GM23338 (cell line): ENCODE measurements at regions not wholly inside any gene's neighbourhood (a gene's known extent, or its start where the extent isn't known, plus 50 kb on each side); places are given as distances from the start of the nearest gene placed in this dataset.

Source experiments
- ATAC-seq: fragments of 200-7000 bp; cut with Tn5 transposase; 3 replicates; pipeline ENCODE4 v1.9.1; 2020
- DNase-seq: peaks from one replicate; pipeline ENCODE4 v3.0.0-alpha.2; 2015; ENCODE audit warnings: low spot score
- H2AFZ ChIP-seq: fragments of 200-600 bp; sonication (generic); 2 replicates; pipeline ENCODE4 v1.8.0; 2016; ENCODE audit warnings: antibody characterized with exemption, mild to moderate bottlenecking, moderate library complexity
- H3F3A ChIP-seq: fragments of 200-600 bp; sonication (generic); replicated peaks from 2 replicates; pipeline ENCODE4 v1.8.0; 2017; ENCODE audit warnings: antibody characterized with exemption, mixed run types, low read depth
- H3K27ac ChIP-seq: fragments of 200-600 bp; sonication (generic); 2 replicates; pipeline ENCODE4 v1.6.1; 2016; ENCODE audit warnings: low read depth
- H3K27me3 ChIP-seq: fragments of 200-600 bp; sonication (generic); 2 replicates; pipeline ENCODE4 v1.8.0; 2016; ENCODE audit warnings: mild to moderate bottlenecking, mixed run types, moderate library complexity; ENCODE audit not compliant: insufficient read depth
- H3K36me3 ChIP-seq: fragments of 200-600 bp; sonication (generic); 2 replicates; pipeline ENCODE4 v1.8.0; 2016; ENCODE audit warnings: mild to moderate bottlenecking; ENCODE audit not compliant: insufficient read depth
- H3K4me1 ChIP-seq: fragments of 200-600 bp; sonication (generic); 2 replicates; pipeline ENCODE4 v1.8.0; 2016; ENCODE audit warnings: mild to moderate bottlenecking, moderate library complexity; ENCODE audit not compliant: insufficient read depth
- H3K4me2 ChIP-seq: fragments of 200-600 bp; sonication (generic); 2 replicates; pipeline ENCODE4 v1.7.1; 2017; ENCODE audit warnings: mixed run types
- H3K4me3 ChIP-seq: fragments of 200-600 bp; sonication (generic); 2 replicates; pipeline ENCODE4 v1.6.1; 2016; ENCODE audit warnings: mixed run types
- H3K79me2 ChIP-seq: fragments of 200-600 bp; sonication (generic); replicated peaks from 2 replicates; pipeline ENCODE4 v1.8.0; 2017; ENCODE audit warnings: mild to moderate bottlenecking; ENCODE audit not compliant: insufficient read depth
- H3K9me2 ChIP-seq: fragments of 200-600 bp; sonication (generic); 2 replicates; pipeline ENCODE4 v1.8.0; 2017; ENCODE audit not compliant: insufficient read depth
- H4K20me1 ChIP-seq: fragments of 200-600 bp; sonication (generic); replicated peaks from 2 replicates; pipeline ENCODE4 v1.8.0; 2017; ENCODE audit warnings: mild to moderate bottlenecking; ENCODE audit not compliant: insufficient read depth
- H3K27ac Mint-ChIP-seq: 2 replicates; pipeline ENCODE4 v1.8.0; 2020; ENCODE audit warnings: inconsistent platforms, mild to moderate bottlenecking, moderate library complexity, mixed read lengths
- H3K27me3 Mint-ChIP-seq: 3 replicates; pipeline ENCODE4 v1.8.0; 2022; ENCODE audit warnings: low read depth, mild to moderate bottlenecking, moderate library complexity, mixed read lengths, inconsistent platforms; ENCODE audit not compliant: insufficient read depth, poor library complexity
- H3K36me3 Mint-ChIP-seq: 3 replicates; pipeline ENCODE4 v1.8.0; 2021; ENCODE audit warnings: low read depth, mild to moderate bottlenecking, inconsistent platforms, moderate library complexity, mixed read lengths
- H3K4me1 Mint-ChIP-seq: 3 replicates; pipeline ENCODE4 v1.8.0; 2020; ENCODE audit warnings: mild to moderate bottlenecking, inconsistent platforms, mixed read lengths
- H3K4me3 Mint-ChIP-seq: 3 replicates; pipeline ENCODE4 v1.8.0; 2021; ENCODE audit warnings: moderate library complexity, mild to moderate bottlenecking, inconsistent platforms, mixed read lengths
- H3K9me3 Mint-ChIP-seq: 3 replicates; pipeline ENCODE4 v1.8.0; 2020; ENCODE audit warnings: moderate library complexity, mild to moderate bottlenecking, inconsistent platforms, mixed read lengths
- CREB1 ChIP-seq: fragments of 250-450 bp; sonication (Bioruptor Pico); IDR thresholded peaks from 2 replicates; pipeline ENCODE4 v1.5.0; 2020; ENCODE audit warnings: low read depth, mild to moderate bottlenecking, moderate library complexity
- CTCF ChIP-seq, 2 experiments: fragments of 200-600 bp in 1 of 2; sonication (generic) in 1 of 2; conservative IDR thresholded peaks; 2 replicates each; pipeline versions ENCODE4 v1.5.1 to v1.6.1; 2016 to 2017; ENCODE audit warnings: antibody characterized with exemption in 2 of 2, low read depth in 2 of 2, mild to moderate bottlenecking in 2 of 2, moderate library complexity in 1 of 2
- EZH2 ChIP-seq: fragments of 200-600 bp; sonication (generic); IDR thresholded peaks from one replicate; pipeline ENCODE4 v1.8.0; 2017; ENCODE audit warnings: antibody characterized with exemption, mild to moderate bottlenecking, low read depth; ENCODE audit not compliant: unreplicated experiment
- EZH2phosphoT487 ChIP-seq: fragments of 200-600 bp; sonication (generic); IDR thresholded peaks from one replicate; pipeline ENCODE4 v1.8.1; 2018; ENCODE audit warnings: antibody characterized with exemption; ENCODE audit not compliant: unreplicated experiment
- JUNB ChIP-seq: IDR thresholded peaks from one replicate; pipeline ENCODE4 v1.6.1; 2016; ENCODE audit warnings: antibody characterized with exemption; ENCODE audit not compliant: unreplicated experiment
- NANOG ChIP-seq: IDR thresholded peaks from 2 replicates; pipeline ENCODE4 v1.6.1; 2016; ENCODE audit warnings: antibody characterized with exemption, borderline replicate concordance
- POLR2AphosphoS5 ChIP-seq: IDR thresholded peaks from 2 replicates; pipeline ENCODE4 v1.6.1; 2016; ENCODE audit warnings: antibody characterized with exemption, low read depth
- STAT1 ChIP-seq: IDR thresholded peaks from one replicate; pipeline ENCODE4 v1.6.1; 2016; ENCODE audit warnings: antibody characterized with exemption; ENCODE audit not compliant: unreplicated experiment
- ZNF114 ChIP-seq: fragments of 250-450 bp; sonication (Bioruptor Pico); IDR thresholded peaks from 2 replicates; pipeline ENCODE4 v1.5.0; 2020; ENCODE audit warnings: mild to moderate bottlenecking, moderate library complexity
- ZNF331 ChIP-seq: fragments of 250-450 bp; sonication (Bioruptor Pico); IDR thresholded peaks from 2 replicates; pipeline ENCODE4 v1.5.0; 2020; ENCODE audit warnings: low read depth, mild to moderate bottlenecking, moderate library complexity
- TF ChIP-seq, protein P1 (sequence below): IDR thresholded peaks from 2 replicates; pipeline ENCODE4 v1.6.1; 2016; ENCODE audit warnings: antibody characterized with exemption
- TF ChIP-seq, protein P2 (sequence below): IDR thresholded peaks from one replicate; pipeline ENCODE4 v1.6.1; 2018; ENCODE audit warnings: antibody characterized with exemption; ENCODE audit not compliant: unreplicated experiment
- TF ChIP-seq, protein P3 (sequence below): fragments of 250-450 bp; sonication (Bioruptor Pico); IDR thresholded peaks from 2 replicates; pipeline ENCODE4 v1.5.0; 2020; ENCODE audit warnings: mild to moderate bottlenecking, moderate library complexity

DNA sequence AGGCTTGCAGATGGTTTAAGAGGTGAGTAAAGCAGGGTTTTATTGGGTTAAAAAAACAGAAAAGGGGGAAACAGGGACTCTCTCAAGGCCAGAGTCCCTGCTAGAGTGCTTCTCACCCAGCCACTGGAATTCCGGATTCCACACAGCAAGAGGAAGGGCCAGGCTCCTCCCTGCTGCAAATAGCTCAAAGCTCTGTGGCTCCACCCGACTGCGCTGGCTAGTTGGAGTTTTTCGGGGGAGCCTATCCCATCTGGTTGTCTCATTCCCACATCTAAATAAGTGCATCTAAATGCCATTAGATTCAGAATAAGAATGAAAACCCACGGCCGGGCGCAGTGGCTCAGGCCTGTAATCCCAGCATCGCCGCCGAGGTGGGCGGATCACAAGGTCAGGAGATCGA is 791.5 kb downstream of the SLC16A7 start:
- no peak overlapping the region for H3K4me3 Mint-ChIP-seq
- H3K4me1 Mint-ChIP-seq, result no peaks in the 10 kb centered on the region
- ATAC-seq, result peak; percentile 31; the same call in 1 of the 3 replicates

More for the DNA sequence above, 791.5 kb downstream of the SLC16A7 start:
- DNase-seq, result peak; percentile 41
- no peak for TF ChIP-seq CREB1 (CRISPR knock-in tag)
- TF ChIP-seq NANOG, result no peak
- TF ChIP-seq, protein P1, sequence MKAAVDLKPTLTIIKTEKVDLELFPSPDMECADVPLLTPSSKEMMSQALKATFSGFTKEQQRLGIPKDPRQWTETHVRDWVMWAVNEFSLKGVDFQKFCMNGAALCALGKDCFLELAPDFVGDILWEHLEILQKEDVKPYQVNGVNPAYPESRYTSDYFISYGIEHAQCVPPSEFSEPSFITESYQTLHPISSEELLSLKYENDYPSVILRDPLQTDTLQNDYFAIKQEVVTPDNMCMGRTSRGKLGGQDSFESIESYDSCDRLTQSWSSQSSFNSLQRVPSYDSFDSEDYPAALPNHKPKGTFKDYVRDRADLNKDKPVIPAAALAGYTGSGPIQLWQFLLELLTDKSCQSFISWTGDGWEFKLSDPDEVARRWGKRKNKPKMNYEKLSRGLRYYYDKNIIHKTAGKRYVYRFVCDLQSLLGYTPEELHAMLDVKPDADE, result no peak
- no peak for TF ChIP-seq POLR2AphosphoS5
- no peak for TF ChIP-seq JUNB
- TF ChIP-seq, protein P2, sequence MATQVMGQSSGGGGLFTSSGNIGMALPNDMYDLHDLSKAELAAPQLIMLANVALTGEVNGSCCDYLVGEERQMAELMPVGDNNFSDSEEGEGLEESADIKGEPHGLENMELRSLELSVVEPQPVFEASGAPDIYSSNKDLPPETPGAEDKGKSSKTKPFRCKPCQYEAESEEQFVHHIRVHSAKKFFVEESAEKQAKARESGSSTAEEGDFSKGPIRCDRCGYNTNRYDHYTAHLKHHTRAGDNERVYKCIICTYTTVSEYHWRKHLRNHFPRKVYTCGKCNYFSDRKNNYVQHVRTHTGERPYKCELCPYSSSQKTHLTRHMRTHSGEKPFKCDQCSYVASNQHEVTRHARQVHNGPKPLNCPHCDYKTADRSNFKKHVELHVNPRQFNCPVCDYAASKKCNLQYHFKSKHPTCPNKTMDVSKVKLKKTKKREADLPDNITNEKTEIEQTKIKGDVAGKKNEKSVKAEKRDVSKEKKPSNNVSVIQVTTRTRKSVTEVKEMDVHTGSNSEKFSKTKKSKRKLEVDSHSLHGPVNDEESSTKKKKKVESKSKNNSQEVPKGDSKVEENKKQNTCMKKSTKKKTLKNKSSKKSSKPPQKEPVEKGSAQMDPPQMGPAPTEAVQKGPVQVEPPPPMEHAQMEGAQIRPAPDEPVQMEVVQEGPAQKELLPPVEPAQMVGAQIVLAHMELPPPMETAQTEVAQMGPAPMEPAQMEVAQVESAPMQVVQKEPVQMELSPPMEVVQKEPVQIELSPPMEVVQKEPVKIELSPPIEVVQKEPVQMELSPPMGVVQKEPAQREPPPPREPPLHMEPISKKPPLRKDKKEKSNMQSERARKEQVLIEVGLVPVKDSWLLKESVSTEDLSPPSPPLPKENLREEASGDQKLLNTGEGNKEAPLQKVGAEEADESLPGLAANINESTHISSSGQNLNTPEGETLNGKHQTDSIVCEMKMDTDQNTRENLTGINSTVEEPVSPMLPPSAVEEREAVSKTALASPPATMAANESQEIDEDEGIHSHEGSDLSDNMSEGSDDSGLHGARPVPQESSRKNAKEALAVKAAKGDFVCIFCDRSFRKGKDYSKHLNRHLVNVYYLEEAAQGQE, result no peak
- TF ChIP-seq ZNF331 (CRISPR knock-in tag), result no peak
- no peak for TF ChIP-seq EZH2phosphoT487
- no peak for TF ChIP-seq STAT1
- TF ChIP-seq CTCF (conservative IDR thresholded peaks at IDR 0.05; ENCODE audit: low read depth in 2 of 2), result no peak
- no peak for TF ChIP-seq EZH2
- no peak for TF ChIP-seq ZNF114
- TF ChIP-seq, protein P3, sequence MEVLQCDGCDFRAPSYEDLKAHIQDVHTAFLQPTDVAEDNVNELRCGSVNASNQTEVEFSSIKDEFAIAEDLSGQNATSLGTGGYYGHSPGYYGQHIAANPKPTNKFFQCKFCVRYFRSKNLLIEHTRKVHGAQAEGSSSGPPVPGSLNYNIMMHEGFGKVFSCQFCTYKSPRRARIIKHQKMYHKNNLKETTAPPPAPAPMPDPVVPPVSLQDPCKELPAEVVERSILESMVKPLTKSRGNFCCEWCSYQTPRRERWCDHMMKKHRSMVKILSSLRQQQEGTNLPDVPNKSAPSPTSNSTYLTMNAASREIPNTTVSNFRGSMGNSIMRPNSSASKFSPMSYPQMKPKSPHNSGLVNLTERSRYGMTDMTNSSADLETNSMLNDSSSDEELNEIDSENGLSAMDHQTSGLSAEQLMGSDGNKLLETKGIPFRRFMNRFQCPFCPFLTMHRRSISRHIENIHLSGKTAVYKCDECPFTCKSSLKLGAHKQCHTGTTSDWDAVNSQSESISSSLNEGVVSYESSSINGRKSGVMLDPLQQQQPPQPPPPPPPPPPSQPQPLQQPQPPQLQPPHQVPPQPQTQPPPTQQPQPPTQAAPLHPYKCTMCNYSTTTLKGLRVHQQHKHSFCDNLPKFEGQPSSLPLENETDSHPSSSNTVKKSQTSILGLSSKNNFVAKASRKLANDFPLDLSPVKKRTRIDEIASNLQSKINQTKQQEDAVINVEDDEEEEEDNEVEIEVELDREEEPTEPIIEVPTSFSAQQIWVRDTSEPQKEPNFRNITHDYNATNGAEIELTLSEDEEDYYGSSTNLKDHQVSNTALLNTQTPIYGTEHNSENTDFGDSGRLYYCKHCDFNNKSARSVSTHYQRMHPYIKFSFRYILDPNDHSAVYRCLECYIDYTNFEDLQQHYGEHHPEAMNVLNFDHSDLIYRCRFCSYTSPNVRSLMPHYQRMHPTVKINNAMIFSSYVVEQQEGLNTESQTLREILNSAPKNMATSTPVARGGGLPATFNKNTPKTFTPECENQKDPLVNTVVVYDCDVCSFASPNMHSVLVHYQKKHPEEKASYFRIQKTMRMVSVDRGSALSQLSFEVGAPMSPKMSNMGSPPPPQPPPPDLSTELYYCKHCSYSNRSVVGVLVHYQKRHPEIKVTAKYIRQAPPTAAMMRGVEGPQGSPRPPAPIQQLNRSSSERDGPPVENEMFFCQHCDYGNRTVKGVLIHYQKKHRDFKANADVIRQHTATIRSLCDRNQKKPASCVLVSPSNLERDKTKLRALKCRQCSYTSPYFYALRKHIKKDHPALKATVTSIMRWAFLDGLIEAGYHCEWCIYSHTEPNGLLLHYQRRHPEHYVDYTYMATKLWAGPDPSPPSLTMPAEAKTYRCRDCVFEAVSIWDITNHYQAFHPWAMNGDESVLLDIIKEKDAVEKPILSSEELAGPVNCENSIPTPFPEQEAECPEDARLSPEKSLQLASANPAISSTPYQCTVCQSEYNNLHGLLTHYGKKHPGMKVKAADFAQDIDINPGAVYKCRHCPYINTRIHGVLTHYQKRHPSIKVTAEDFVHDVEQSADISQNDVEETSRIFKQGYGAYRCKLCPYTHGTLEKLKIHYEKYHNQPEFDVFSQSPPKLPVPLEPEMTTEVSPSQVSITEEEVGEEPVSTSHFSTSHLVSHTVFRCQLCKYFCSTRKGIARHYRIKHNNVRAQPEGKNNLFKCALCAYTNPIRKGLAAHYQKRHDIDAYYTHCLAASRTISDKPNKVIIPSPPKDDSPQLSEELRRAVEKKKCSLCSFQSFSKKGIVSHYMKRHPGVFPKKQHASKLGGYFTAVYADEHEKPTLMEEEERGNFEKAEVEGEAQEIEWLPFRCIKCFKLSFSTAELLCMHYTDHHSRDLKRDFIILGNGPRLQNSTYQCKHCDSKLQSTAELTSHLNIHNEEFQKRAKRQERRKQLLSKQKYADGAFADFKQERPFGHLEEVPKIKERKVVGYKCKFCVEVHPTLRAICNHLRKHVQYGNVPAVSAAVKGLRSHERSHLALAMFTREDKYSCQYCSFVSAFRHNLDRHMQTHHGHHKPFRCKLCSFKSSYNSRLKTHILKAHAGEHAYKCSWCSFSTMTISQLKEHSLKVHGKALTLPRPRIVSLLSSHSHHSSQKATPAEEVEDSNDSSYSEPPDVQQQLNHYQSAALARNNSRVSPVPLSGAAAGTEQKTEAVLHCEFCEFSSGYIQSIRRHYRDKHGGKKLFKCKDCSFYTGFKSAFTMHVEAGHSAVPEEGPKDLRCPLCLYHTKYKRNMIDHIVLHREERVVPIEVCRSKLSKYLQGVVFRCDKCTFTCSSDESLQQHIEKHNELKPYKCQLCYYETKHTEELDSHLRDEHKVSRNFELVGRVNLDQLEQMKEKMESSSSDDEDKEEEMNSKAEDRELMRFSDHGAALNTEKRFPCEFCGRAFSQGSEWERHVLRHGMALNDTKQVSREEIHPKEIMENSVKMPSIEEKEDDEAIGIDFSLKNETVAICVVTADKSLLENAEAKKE (CRISPR knock-in tag), result no peak
- H3K4me2 ChIP-seq, result no peak overlapping the region
- no peaks in the 10 kb centered on the region for H3K79me2 ChIP-seq
- H3K9me2 ChIP-seq, result no peaks in the 10 kb centered on the region; the same call in 1 of the 2 replicates
- Mint-ChIP-seq H3K27ac (no peak overlapping the region), H3K27me3 (peaks cover 1% of the 10 kb centered on the region), H3K9me3 (peaks cover 12% of the 10 kb centered on the region; the same call in 2 of the 3 replicates), H3K36me3 (no peaks in the 10 kb centered on the region)
- no peak overlapping the region for H3K27ac ChIP-seq
- no peaks in the 10 kb centered on the region for H3F3A ChIP-seq
- peak overlapping the region; percentile 61 for H2AFZ ChIP-seq
- H4K20me1 ChIP-seq, result no peaks in the 10 kb centered on the region
- no peaks in the 10 kb centered on the region for H3K27me3 ChIP-seq
- no peak overlapping the region for H3K4me3 ChIP-seq
- H3K36me3 ChIP-seq, result no peaks in the 10 kb centered on the region
- no peaks in the 10 kb centered on the region for H3K4me1 ChIP-seq
